Mammary epithelial cell (primary cell): ENCODE measurements at regions not wholly inside any gene's neighbourhood (a gene's known extent, or its start where the extent isn't known, plus 50 kb on each side); places are given as distances from the start of the nearest gene placed in this dataset.

ENCODE experiments used
- EZH2 ChIP-seq: IDR thresholded peaks from 2 replicates; pipeline ENCODE4 v1.6.1; 2012; ENCODE audit warnings: low read length, inconsistent platforms, borderline replicate concordance
- TF ChIP-seq, protein P1 (sequence below), 2 donors: IDR thresholded peaks in 1 of 2; conservative IDR thresholded peaks in 1 of 2; 2 replicates each; pipeline ENCODE4 v1.5.1; 2011 to 2012; ENCODE audit warnings: inconsistent platforms in 2 of 2, low read length in 2 of 2, mild to moderate bottlenecking in 2 of 2, control low read depth in 1 of 2, low read depth in 1 of 2; ENCODE audit not compliant: insufficient read depth in 1 of 2; ENCODE audit errors: extremely low read depth in 1 of 2

DNA sequence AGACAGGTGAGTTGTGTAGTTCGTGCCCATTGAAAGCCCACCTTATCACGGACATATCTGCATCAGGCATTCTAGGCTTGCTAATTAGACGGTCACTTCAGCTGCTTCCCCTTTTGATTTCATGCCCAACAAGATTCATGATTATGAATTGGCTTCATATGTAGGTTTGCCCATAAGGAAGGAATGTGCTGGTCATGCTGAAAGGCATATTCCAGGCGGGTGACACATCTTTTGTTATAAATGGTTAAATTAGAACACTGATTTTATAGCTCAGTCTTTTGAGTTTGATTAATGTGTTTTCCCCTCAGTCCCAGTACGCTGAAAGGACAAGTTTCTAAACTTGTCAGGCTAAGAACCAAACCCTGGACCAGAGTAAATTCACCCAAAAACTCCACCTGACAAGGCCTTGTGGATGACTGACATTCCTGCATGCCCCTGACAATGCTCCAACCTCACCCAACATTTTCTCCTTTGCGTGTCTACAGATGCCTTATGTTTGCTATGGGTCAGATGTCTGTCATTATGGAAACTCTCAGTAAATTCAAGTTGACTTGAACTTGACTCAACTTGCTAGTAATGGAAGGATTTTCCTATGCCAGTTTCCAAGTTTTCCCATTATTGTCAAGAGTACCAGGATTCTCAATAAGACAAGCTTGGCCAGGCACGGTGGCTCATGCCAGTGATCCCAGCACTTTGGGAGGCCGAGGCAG lies 421.9 kb downstream of the PMP22 start:
- TF ChIP-seq, protein P1, sequence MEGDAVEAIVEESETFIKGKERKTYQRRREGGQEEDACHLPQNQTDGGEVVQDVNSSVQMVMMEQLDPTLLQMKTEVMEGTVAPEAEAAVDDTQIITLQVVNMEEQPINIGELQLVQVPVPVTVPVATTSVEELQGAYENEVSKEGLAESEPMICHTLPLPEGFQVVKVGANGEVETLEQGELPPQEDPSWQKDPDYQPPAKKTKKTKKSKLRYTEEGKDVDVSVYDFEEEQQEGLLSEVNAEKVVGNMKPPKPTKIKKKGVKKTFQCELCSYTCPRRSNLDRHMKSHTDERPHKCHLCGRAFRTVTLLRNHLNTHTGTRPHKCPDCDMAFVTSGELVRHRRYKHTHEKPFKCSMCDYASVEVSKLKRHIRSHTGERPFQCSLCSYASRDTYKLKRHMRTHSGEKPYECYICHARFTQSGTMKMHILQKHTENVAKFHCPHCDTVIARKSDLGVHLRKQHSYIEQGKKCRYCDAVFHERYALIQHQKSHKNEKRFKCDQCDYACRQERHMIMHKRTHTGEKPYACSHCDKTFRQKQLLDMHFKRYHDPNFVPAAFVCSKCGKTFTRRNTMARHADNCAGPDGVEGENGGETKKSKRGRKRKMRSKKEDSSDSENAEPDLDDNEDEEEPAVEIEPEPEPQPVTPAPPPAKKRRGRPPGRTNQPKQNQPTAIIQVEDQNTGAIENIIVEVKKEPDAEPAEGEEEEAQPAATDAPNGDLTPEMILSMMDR (conservative IDR thresholded peaks at IDR 0.05 in 1 of 2, IDR thresholded peaks at IDR 0.05 in 1 of 2; ENCODE audit: extremely low read depth in 1 of 2, insufficient read depth in 1 of 2, low read depth in 1 of 2, low read length in 2 of 2): no peak
- no peak for TF ChIP-seq EZH2
